Stomach smooth muscle (tissue), 2 donors: ENCODE measurements at regions not wholly inside any gene's neighbourhood (a gene's known extent, or its start where the extent isn't known, plus 50 kb on each side); places are given as distances from the start of the nearest gene placed in this dataset.

ENCODE experiments used
- H3K27ac ChIP-seq: one replicate; pipeline ENCODE4 v1.7.0; 2013; ENCODE audit warnings: mild to moderate bottlenecking, low read length, inconsistent platforms
- H3K27me3 ChIP-seq, 2 donors: one replicate each; pipeline ENCODE4 v1.7.0; 2013; ENCODE audit warnings: low read length in 2 of 2; ENCODE audit not compliant: insufficient read depth in 2 of 2, control insufficient read depth in 1 of 2
- H3K36me3 ChIP-seq, 2 donors: one replicate each; pipeline ENCODE4 v1.7.0; 2013; ENCODE audit warnings: low read length in 2 of 2; ENCODE audit not compliant: control insufficient read depth in 2 of 2, insufficient read depth in 2 of 2
- H3K4me1 ChIP-seq: one replicate; pipeline ENCODE4 v1.7.0; 2013; ENCODE audit warnings: low read length; ENCODE audit not compliant: control insufficient read depth, insufficient read depth
- H3K4me3 ChIP-seq, 2 donors: one replicate each; pipeline ENCODE4 v1.7.0; 2013; ENCODE audit warnings: low read length in 2 of 2
- H3K9ac ChIP-seq, 2 donors: one replicate each; pipeline ENCODE4 v1.7.0; 2013; ENCODE audit warnings: low read length in 2 of 2, mild to moderate bottlenecking in 1 of 2
- H3K9me3 ChIP-seq, 2 donors: one replicate each; pipeline ENCODE4 v1.7.0; 2013; ENCODE audit warnings: low read length in 2 of 2; ENCODE audit not compliant: control insufficient read depth in 2 of 2
- donor health status: healthy.
- donor health status: Pancreatic carcinoma.

DNA sequence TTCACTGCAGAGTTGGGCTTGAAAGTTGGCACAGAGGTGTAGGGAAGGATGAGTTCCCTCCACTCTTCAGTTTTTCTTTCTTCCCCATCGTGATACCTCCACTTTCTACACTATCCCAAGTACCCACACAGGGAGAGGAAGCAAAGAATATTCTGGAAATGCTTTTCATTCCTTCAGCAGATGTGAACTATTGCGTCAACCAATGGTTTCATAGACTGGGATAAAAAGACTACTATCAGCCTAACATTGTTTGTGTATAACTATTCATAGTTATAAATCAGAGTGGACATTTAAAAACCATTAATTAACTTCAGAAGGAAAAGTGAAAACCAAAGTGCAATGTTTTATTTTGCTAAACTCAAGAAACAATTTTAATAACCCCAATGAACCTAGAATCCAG lies 63.6 kb upstream of the MAMDC2 start:
- H3K4me3 ChIP-seq = no peak overlapping the region
- peaks cover 3% of the 10 kb centered on the region for H3K4me1 ChIP-seq
- H3K36me3 ChIP-seq = no peaks in the 10 kb centered on the region
- H3K9me3 ChIP-seq = no peaks in the 10 kb centered on the region
- no peaks in the 10 kb centered on the region for H3K27me3 ChIP-seq
- no peak overlapping the region for H3K27ac ChIP-seq
- H3K9ac ChIP-seq = no peak overlapping the region

- no peak overlapping the region for H3K4me3 ChIP-seq
- peaks cover 3% of the 10 kb centered on the region for H3K4me1 ChIP-seq
- no peaks in the 10 kb centered on the region for H3K9me3 ChIP-seq
- no peaks in the 10 kb centered on the region for H3K36me3 ChIP-seq
- no peaks in the 10 kb centered on the region for H3K27me3 ChIP-seq
- no peak overlapping the region for H3K27ac ChIP-seq
- no peak overlapping the region for H3K9ac ChIP-seq
These were observed 63.1 kb upstream of the MAMDC2 start for GRCh38 chr9:69980591-69980990.

DNA sequence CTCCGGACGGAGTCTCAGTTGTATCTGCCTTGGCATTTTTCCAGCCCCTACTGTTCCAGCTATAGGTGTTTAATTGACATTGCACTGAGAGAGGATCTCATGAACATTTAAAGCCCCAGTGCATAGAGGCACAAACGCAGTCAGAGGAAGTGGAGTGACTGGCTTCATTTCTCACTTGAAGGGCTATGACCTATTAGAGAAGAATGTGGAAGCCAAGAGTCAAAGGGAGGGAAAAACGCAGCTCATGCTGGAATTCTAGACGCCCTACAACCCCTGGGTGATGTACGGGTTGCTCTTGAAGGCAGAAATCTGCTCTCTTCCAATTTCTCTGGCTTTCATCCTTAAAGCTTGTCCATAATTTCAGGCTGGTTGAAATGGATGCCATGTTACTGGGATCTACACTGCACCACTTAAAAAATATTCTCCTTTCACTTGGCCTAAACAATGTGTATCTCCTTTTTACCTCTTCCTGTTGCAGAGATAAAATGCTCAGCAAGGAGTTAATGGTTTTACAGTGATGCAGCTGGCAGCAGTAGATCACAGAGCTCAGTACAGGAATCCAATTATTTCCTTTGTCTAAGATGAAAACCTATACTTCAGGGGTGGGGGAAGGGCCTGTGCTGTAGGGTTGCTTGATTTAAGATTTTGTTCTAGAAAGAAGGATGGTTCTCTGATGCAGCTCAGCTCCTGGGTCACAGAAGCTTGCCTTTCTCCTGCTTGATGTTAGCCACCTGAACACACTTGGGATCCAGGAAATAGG lies 61.8 kb upstream of the MAMDC2 start:
- no peak overlapping the region for H3K9ac ChIP-seq
- H3K9me3 ChIP-seq = no peaks in the 10 kb centered on the region
- no peaks in the 10 kb centered on the region for H3K36me3 ChIP-seq
- H3K27ac ChIP-seq = no peak overlapping the region
- no peaks in the 10 kb centered on the region for H3K27me3 ChIP-seq
- H3K4me3 ChIP-seq = no peak overlapping the region
- H3K4me1 ChIP-seq = no peaks in the 10 kb centered on the region

- H3K9me3 ChIP-seq = no peaks in the 10 kb centered on the region
- H3K27ac ChIP-seq = no peak overlapping the region
- H3K4me3 ChIP-seq = no peak overlapping the region
- no peaks in the 10 kb centered on the region for H3K36me3 ChIP-seq
- no peaks in the 10 kb centered on the region for H3K4me1 ChIP-seq
- H3K27me3 ChIP-seq = no peaks in the 10 kb centered on the region
- H3K9ac ChIP-seq = no peak overlapping the region
These were observed 58.8 kb upstream of the MAMDC2 start for GRCh38 chr9:69984831-69985230.

GRCh38 chr9:69985971-69986370 lies 57.7 kb upstream of the MAMDC2 start:
- Histone ChIP-seq H3K4me1 (no peaks in the 10 kb centered on the region), H3K9ac (no peak overlapping the region), H3K27me3 (no peaks in the 10 kb centered on the region), H3K4me3 (no peak overlapping the region), H3K9me3 (no peaks in the 10 kb centered on the region), H3K36me3 (no peaks in the 10 kb centered on the region), H3K27ac (no peak overlapping the region)

GRCh38 chr9:69986970-69987369 lies 56.7 kb upstream of the MAMDC2 start:
- no peaks in the 10 kb centered on the region for H3K27me3 ChIP-seq
- no peak overlapping the region for H3K9ac ChIP-seq
- no peak overlapping the region for H3K27ac ChIP-seq
- no peaks in the 10 kb centered on the region for H3K9me3 ChIP-seq
- H3K4me1 ChIP-seq = no peaks in the 10 kb centered on the region
- H3K36me3 ChIP-seq = no peaks in the 10 kb centered on the region
- no peak overlapping the region for H3K4me3 ChIP-seq

DNA sequence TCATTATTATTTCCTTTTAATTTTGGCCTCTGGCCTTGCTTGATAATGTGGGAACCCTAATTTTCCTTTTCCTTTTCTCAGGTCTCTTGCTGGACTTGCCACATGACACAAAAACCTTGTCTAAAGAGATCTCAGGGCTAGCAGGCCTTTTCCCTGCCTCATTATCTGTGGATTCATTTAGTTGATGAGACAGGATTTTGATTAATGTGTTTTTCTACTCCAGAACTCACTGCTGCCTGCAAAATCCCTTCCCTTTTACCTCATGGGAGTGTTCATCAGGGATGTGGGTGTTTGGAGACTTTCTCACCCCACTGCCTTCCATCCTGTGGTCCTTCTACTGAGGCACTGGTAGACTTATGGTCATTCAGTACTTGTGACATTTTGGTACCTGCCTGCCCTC lies 56.2 kb upstream of the MAMDC2 start:
- Histone ChIP-seq H3K9me3 (no peaks in the 10 kb centered on the region), H3K9ac (no peak overlapping the region), H3K27me3 (no peaks in the 10 kb centered on the region), H3K4me1 (no peaks in the 10 kb centered on the region), H3K27ac (no peak overlapping the region), H3K36me3 (no peaks in the 10 kb centered on the region), H3K4me3 (no peak overlapping the region)

DNA sequence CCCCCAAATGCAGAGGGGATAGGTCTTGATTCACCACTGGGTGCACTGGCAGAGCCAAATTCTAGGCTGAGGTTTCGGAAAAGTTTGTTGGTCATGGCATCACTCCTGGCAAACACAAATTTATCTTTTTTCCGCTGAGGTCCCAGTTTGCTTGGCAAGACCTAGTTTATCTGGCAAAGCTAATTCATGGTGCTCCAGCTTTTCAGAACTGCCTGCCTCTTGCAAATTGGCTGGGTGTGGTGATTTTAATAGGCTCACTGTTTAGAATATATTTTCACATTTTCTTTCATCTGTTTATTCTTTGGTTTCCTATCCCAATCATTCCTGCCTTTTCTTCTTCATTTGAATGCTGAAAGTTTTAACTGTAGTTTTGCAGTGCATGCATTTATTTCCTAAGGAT lies 50.5 kb upstream of the MAMDC2 start:
- Histone ChIP-seq H3K4me3 (no peak overlapping the region), H3K9me3 (no peaks in the 10 kb centered on the region), H3K36me3 (no peaks in the 10 kb centered on the region), H3K9ac (no peak overlapping the region), H3K27ac (no peak overlapping the region), H3K27me3 (no peaks in the 10 kb centered on the region), H3K4me1 (no peaks in the 10 kb centered on the region)
